Stimulated activated CD4-positive, alpha-beta T cell treated with anti-CD3 and anti-CD28 coated beads, TNF-alpha, amount 100 ng/mL, for 4 hours (primary cell): ENCODE measurements at regions not wholly inside any gene's neighbourhood (a gene's known extent, or its start where the extent isn't known, plus 50 kb on each side); places are given as distances from the start of the nearest gene placed in this dataset.
"Not testable (repeated sequence)": the region's sequence is repeated elsewhere in the genome, so short reads cannot be mapped to it uniquely, and the experiment has no call there.

ENCODE experiments used
- DNase-seq, 3 experiments: peaks; one replicate each; pipeline ENCODE4 v3.0.0-alpha.2; 2020; ENCODE audit warnings: low read depth in 3 of 3

- no peak for DNase-seq
Measured at GRCh38 chr10:2628705-2629104, 438.6 kb upstream of the PFKP start.

GRCh38 chr10:2627969-2628368 is 439.4 kb upstream of the PFKP start:
- DNase-seq = no peak

DNA sequence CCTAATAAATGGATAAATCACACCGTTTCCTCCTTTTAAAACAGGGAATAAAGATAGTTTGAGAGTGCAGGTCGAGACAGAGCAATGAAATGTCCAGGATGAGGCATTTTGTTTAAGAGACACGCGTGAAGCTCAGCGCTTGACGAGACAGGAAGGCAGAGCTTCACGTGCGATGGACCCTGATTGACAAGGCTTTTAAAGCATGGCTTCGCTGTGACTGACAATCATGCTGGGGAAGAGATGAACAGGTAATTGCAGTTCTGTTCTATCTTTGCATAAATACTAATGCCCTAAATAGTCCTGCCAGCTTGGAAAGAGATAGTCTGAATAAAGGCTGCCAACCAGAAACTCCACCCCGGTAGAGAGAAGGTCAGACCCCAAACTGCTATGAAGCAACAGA is 442.3 kb upstream of the PFKP start:
- DNase-seq = no peak

- no peak for DNase-seq
Measured at GRCh38 chr10:2623675-2624274, 443.6 kb upstream of the PFKP start.

- DNase-seq = no peak
Measured at GRCh38 chr10:2620827-2621521, 446.4 kb upstream of the PFKP start.

DNA sequence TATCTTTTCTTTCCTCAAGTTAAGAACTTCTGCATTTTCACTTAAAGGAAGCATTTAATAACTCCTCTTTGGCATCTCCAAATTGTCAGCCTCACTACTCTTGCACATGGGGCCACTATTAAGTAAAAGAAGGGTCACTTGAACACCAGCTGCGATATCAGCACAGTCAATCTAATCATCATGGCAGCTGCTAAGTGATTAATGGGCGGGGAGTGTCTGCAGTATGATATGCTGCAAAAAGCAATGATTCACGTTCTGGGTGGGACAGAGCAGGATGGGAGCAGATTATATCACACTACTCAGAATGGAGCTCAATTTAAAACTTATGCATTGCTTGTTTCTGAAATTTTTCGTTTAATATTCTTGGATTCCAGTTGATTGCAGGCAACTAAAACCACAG is 447.4 kb upstream of the PFKP start:
- DNase-seq = no peak

DNA sequence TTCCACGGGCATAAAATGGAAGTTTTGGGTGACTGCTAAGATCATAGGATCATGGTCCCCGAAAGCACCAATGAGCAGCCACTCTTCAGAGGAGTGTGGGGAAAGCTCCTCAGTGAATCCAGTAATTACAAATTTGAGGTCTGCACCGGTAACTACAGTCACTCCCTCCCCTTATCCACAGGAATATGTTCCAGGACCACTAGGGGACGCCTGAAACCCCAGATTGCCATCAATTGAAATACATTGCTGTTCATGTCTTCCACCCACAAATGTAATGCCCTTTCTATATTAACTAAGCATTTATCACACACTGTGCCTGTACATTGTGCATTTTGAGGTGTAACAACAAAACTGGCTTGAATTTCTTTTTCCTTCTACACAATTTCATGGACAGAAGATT is 447.9 kb upstream of the PFKP start:
- DNase-seq = no peak

DNA sequence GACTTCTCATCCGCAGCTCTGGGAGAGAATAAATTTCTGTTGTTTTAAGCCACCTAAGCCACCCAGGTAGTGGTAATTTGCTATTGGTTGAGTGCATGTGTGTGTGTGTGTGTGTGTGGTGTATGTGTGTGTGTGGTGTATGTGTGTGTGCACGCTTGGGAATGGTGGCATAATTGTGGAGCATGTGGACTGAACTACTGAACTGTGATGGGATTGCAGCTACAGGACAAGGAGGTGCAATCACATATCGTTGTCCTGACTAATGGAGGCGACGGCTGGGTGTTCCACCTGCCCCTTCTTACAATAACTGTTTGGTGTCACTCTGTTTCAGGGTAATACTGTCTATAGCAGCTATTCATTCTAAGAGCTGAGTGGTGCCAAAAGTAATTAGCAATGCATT is 448.7 kb upstream of the PFKP start:
- no peak for DNase-seq

DNA sequence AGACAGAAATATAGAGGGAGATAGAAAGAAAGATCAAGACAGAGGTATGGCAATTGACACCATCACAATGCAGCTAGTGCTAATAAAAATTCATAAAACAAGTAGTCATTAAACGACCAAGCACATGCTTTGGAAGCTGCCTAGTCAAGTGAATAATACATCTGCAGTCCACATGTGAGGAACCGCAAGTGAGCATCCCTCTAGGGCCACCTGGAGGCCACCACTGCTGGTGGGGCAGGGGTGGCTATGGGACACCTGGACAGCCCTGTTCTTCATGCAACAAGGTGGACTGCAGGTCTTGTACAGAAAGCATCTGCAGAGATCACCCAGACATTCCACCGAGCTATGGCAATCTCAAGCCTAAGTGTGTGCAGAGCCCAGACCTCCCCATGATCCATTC is 451.1 kb upstream of the PFKP start:
- no peak for DNase-seq

DNA sequence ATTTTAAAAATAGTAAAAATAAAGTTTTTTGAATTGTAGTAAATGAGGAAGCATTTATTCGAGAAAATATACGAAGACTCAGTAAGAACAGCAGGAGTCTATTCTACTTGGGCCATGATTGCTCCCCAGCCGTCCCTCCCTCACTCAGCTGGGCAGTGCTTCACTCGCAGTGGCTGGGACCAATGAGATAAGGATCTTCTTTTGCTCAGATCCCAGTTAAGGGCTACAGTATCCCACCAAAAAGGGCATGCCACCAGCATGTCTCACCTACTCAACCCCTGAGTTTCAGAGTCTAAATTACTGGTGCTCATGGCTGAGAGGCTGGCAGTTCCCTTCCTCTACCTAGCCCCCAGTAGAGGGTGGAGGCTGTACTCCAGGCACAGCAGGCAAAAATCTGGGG is 455.7 kb upstream of the PFKP start:
- no peak for DNase-seq

- no peak for DNase-seq
Measured at GRCh38 chr10:2610946-2611345, 456.4 kb upstream of the PFKP start.

GRCh38 chr10:2604891-2605290 is 462.5 kb upstream of the PFKP start:
- DNase-seq = no peak

DNA sequence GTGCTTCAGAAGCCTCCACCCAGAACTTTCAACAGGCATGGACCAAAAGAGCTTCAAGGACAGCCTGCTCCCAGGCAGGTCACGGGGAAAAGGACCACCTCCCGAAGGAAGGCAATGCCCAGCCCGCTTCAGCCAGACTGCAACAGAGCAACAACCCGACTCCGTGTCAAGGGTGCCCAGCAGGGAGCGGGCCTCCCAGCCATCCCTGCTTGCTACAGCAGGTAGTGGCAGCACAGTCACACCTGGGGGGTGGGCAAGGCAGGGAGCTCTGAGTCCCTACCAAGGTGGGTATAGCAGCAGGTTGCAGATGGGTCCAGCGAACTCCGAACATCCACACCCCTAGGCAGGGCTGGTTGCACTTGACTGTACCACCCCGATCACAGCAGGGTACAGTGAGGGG is 467.8 kb upstream of the PFKP start:
- no peak for DNase-seq

DNA sequence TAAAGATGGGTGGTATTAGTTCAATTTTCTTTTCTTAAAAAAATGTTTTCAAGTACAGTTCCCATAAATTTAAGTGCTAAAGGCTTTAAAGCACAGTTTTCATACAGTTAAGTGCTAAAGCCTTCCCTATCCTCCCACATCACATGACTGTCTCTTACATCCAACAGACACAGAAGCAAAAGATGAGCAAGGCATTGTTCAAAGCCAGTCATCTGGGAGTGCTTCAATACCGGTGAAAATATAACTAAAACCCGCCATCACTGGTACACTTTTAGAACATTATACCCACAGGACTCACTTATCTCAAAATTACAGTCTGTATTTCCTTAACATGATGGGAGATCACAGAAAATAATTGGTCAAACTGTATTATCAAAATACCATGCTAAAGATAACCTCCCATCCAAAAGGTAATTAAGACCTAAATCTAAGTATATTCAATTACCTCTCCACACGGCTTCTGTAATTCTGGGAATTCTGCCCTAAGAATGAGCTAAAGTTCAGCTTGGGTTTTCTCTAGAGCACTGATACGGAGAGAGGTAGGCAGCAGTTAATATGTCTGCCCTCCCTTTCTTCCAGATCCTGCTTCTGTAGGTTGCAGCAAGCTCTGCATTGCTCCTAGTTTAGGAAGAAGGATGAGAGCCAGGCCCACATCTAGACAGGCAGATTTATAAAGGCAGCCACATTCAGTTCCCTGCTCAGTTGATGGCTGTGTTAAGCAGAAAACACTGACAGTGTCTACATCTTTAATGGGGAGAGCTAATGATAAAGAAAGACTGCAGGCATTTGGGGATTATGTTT is 474.8 kb upstream of the PFKP start:
- no peak for DNase-seq

- DNase-seq = no peak
Measured at GRCh38 chr10:2589196-2589595, 478.2 kb upstream of the PFKP start.

- DNase-seq = no peak
Measured at GRCh38 chr10:2584385-2584784, 483.0 kb upstream of the PFKP start.

GRCh38 chr10:2576892-2577291 is 490.5 kb upstream of the PFKP start:
- DNase-seq = no peak

DNA sequence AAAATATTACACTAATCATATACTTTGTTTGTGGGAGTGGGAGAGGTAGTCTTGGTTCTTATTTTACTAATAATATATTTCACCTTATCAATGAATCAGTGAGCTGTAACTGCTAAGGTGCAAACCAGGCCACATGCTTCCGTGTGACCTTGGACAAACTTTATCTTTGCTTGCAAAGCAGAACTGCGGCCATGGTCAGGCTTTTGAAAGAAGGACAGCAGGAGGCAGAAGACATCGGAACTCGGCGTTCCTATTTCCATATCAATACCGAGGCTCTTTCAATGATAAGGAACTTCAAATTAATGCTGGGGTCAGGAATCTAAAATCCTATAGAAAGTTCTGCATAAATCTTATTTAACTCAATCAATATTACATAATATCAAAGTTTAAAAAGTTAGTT is 491.9 kb upstream of the PFKP start:
- DNase-seq = no peak

GRCh38 chr10:2572611-2573010 is 494.7 kb upstream of the PFKP start:
- DNase-seq = no peak

DNA sequence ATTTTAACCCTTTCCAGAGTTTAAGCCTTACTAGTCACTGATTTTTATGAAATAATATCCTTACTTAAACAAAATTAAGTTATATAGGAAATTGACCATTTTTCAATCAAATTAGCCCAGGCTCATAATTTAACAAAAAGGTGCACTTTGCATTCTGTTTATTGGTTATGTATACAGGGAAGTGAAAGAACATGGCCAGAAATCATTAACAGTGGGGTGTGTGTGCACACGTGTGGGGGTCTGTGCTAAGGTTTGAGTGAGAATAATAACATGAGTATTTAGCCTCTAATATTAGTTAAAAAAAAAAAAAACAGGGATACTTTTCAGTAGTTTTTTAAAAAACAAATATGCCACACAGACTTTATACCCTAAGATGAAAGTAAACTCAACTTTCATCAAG is 510.5 kb upstream of the PFKP start:
- no peak for DNase-seq

DNA sequence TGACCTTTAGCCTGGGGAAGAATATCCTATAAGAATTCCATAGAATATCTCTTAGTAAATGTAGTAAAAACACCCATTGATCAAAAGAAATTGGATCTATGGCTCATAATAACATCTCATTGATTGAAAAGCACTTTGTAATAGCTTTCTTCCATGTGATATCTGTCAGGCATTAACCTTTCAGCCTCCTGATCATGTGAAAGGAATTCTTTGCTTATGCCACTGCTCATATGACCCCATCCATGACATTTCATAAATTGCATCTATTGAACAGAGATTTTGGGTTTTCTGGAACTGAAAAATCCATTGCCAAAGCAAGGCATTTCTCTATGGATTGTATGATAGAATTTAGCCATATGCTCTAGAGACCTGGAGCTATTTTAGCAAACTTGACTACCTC is 519.3 kb upstream of the PFKP start:
- no peak for DNase-seq

GRCh38 chr10:2547606-2548005 is 519.7 kb upstream of the PFKP start:
- no peak for DNase-seq

GRCh38 chr10:2546894-2547293 is 520.5 kb upstream of the PFKP start:
- not testable (repeated sequence) for DNase-seq
